ENCODE measurements at regions not wholly inside any gene's neighbourhood (a gene's known extent, or its start where the extent isn't known, plus 50 kb on each side); places are given as distances from the start of the nearest gene placed in this dataset.

DNA sequence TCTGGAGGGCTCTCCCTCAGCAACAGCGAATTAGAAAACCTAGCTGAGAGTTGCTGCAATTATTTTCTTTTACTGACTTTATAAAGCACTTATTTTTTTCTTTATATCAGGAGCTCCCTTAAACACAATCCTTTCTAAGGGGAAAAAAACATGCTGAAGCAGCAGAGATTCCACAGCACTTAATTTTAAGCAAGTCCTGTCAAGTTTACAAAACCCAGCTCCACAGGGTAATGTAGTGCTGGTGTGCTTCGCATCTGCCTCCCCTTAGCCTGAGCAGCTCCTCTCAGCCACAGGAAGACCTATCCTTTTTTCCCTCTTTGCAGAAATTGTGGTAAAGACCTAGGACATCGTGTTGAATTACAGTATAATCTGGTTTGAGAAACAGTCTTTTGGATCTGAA lies 208.1 kb upstream of the SYNDIG1 start:
- no peak for DNase-seq (ENCODE audit: low read depth)

- DNase-seq (ENCODE audit: low read depth) = no peak
Observed at GRCh38 chr20:24257171-24257570, 212.3 kb upstream of the SYNDIG1 start.

DNA sequence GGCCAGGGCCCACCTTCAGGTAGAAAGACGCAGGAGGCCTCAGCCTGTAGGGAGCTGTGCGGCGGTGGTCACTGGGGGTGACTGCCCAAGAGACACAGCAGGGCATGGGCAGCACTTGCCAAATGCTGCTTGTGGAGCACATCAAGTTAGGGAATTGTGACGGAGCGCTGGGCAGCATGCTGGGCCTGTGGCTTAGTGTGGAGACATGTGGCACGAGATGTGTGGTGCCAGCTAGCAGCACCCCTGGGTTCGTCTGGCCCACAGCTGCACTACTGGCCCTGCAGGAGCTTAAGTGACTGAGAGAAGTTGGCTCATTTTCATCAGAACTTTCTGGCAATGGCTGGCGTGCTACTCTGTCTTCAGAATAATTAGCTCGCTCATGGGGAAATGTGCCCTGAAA lies 213.1 kb upstream of the SYNDIG1 start:
- no peak for DNase-seq (ENCODE audit: low read depth)

DNA sequence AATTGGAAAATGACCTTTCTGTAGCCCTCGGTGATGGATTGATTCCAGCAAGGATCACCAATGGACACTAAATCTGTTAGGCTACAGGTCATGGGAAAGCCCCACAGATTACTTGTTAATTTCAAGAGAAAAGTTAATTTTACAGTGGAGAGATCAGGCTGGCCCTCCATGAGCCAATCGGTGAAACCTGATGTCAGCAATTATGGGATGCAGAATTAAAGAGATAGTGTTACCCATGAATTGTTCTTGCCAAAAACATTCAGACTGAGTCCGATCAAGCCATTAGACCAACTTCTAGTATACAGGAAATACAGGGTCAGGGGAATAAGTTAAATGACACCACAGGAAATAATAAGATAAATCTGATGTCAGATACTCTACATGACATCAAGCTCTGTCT lies 214.9 kb upstream of the SYNDIG1 start:
- no peak for DNase-seq (ENCODE audit: low read depth)

DNA sequence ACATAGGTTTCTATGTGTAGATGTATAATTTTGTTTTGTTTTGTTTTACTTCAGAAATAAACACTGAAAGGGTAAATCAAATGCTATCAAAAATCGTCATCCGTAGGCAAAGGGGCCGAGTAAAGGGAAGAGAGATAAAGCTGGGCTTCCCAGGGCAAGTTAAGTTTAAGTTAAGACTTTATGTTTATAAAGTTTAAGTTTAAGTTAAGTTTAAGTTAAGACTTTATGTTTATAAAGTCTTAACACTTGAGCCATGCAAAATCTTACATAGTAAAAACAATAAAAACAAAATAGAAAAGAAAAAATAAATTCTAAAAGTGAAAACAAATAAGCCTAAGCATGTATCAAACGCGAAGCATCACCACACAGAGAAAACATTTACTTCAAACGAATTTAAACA lies 216.1 kb upstream of the SYNDIG1 start:
- no peak for DNase-seq (ENCODE audit: low read depth)

GRCh38 chr20:24245094-24245493 lies 224.3 kb upstream of the SYNDIG1 start:
- DNase-seq (ENCODE audit: low read depth) = no peak

DNA sequence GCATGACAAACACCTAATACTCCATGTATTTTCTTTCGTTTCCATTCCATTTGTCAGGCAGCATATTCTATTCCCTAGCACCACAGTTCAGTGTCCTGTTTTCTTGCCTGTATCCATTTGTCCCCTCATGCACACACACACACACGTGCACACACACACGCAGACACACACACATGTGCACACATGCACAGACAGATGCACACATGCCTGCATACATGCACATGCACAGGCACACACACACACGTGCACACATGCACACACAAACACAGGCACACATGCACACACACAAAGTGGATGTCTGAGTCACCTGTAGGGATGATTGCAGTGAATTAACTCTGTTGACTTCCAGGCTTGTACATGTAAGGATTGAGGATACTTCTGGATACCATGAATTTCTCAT lies 226.7 kb upstream of the SYNDIG1 start:
- DNase-seq (ENCODE audit: low read depth) = no peak

DNA sequence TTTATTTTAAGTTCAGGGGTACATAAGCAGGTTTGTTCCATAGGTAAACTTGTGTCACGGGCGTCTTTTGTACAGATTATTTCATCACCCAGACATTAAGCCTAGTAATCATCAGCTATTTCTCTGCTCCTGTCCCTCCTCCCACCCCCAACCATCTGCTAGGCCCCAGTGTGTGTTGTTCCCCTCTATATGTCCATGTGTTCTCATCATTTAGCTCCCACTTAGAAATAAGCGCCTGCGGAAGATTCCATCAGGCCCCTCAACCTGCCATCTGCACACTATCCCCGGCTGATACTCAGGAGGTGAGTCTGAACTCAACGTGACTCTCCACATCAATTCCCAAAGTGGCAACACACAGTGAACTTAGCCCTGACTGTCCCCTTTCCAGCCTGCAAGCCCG lies 228.0 kb upstream of the SYNDIG1 start:
- no peak for DNase-seq (ENCODE audit: low read depth)

DNA sequence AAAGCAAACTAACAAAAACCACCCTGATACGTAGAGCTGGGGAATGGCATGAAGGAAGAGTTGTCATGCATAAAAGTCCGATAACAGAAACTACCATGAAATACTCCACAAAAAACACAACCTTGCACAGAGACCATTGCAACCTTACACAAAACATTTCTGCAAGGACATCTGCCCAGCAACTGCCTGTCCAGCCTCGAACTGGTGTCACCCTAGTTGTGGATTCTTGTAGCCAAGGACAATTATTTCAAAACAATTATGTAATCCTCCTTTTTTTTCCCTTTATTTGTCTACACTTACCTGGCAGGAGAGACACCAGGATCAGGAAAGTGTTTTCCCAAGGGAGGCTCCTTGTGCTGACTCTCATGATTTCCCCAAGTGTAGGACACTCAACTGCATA lies 232.5 kb upstream of the SYNDIG1 start:
- no peak for DNase-seq (ENCODE audit: low read depth)

DNA sequence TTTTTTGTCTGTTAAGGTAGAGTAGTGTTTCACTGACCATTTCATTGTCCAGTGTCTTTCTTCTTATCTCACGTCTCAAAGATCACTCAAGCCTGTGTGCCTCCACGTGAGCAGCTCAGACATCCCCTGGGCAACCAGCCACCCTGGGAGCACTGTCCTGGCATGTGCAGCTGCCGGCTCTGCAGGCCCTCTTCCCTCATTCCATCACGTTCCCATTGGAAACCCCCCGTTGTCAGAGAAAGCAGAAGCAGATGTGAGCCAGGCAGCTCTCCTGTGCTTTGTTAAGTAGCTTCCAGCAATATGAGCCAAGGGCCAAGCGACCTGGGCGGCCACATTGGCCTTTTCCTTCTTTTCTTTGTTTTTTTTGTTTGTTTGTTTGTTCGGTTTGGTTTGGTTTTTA lies 233.2 kb upstream of the SYNDIG1 start:
- no peak for DNase-seq (ENCODE audit: low read depth)

DNA sequence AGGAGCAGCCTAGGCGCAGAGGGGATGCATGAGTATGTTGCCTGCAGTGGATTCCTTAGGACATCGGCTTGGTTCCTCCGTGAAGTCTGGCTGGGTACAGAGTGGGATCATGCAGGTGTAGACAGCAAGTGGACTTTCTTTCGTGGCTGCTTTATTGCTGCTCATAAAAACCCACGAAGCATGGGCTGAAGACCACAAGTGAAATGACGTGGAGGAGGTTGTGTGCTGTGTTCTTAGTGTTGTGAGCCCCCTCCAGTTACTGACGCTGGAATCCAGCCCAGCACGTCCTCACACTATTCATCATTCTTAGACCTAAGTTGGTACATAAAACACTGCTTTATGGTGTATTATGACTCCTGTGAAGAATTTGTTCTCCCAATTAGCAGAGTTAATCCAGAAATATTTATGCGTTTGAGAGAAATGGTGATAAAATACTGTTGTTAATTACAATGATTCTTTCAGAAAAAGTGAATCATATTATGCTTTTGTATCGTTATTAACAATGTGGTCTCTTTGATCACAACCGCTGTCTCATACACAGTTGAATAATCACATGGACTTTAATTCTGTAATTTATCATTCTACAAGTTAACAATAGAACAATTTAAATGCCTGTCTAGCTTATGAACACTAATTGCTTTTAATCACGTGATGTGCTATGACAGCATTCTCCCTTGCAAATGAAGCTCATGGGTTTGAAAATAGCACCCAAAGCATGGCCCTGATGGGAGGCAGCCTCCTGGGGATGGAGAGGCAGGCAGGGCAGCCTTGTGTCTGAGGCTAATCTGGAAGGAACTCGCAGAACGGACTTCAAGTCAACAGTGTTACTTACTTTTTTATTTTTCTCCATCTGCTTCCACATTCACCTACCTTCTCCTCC lies 233.9 kb upstream of the SYNDIG1 start:
- DNase-seq (ENCODE audit: low read depth) = no peak

DNA sequence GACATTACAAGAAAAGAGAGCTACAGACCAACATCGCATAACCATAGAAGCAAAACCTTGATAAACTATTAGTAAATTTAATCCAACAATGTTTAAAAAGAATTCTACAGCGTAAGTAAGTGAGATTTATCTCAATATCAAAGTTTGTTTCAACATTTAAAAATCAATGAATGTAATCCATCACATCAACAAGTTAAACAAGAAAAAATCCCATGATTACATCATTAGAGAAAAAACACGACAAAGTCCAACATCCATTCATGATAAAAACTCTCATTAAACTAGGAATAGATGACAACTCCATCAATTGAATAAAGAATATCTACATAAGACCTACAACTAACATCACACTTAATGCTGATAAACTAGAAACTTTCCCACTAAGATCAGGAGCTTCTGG lies 239.0 kb upstream of the GGTLC1 start:
- no peak for DNase-seq (ENCODE audit: low read depth)

- no peak for DNase-seq (ENCODE audit: low read depth)
Observed at GRCh38 chr20:24212494-24212893, 223.9 kb upstream of the GGTLC1 start.

GRCh38 chr20:24211972-24212371 lies 223.4 kb upstream of the GGTLC1 start:
- no peak for DNase-seq (ENCODE audit: low read depth)

DNA sequence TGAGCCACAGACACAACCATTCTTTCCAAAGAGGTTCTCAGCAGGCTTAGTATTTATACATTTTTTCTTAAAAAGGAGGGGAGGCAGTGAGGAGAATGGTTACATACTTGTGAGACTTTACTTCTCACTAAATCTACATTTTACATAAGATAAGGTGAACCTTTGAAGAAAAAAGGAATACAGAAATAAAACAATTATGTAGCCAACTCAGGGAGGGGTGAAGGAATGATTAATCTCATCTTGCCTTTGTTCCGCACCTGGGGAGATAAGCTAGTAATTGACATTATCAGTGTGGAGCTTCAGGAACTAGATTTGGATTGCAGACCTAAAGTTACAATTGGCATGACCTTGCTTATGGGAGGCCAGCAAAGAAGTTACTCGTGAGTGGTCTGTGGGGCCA lies 221.8 kb upstream of the GGTLC1 start:
- no peak for DNase-seq (ENCODE audit: low read depth)

GRCh38 chr20:24208652-24209051 lies 220.1 kb upstream of the GGTLC1 start:
- DNase-seq (ENCODE audit: low read depth) = no peak

GRCh38 chr20:24207803-24208300 lies 219.3 kb upstream of the GGTLC1 start:
- DNase-seq (ENCODE audit: low read depth) = no peak

GRCh38 chr20:24206995-24207394 lies 218.4 kb upstream of the GGTLC1 start:
- no peak for DNase-seq (ENCODE audit: low read depth)

DNA sequence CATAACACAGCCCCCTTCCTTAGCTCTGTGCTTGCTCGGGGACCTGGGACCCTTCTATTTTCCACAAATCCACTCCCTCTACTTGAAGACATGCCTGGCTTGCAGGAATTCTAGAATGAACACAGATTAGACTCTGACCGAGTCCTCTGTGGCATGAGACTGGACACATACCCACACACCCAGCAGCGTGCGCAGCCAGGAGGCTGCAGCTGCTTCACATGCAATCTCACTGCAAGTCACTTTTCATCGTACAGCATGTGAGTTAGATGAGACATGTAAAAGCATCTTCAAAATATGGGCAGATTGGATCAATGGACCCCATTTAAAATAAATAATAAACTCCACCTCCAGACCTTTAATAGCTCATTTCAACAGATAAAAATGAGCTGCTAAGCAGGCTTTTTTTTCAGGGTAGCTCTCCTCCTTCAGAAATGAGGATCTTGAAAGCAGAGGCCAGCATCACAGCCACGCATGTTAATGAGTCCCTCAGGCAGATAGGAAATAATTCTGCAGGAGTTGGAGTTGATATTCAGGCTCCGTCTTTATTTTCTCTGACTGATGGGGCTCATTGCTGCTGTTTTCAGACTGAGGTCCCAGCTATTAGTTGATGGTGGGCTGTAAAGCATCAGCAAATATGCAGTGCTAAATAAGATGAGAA lies 215.1 kb upstream of the GGTLC1 start:
- DNase-seq (ENCODE audit: low read depth) = no peak

GRCh38 chr20:24199501-24199900 lies 210.9 kb upstream of the GGTLC1 start:
- DNase-seq (ENCODE audit: low read depth) = no peak

DNA sequence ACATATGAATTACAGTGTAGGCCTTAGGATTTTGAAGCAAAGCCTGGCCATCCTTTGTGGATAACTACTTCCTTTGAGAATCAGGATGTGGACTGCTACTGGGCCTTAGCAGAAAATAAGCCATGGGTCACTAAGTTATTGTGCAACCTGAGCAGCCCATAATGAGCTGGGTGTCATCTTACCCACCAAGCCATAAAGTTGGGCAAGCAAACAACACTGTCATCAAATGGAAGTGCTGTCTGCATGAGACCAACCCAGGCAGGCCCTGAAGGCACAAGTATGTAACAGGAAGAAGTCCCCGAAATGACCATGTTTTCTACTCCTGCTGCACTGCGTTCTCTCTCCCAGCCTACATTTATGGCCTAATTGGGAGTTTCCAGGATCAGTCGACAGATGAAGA lies 205.6 kb upstream of the GGTLC1 start:
- DNase-seq (ENCODE audit: low read depth) = no peak

GRCh38 chr20:24190905-24191304 lies 202.3 kb upstream of the GGTLC1 start:
- no peak for DNase-seq (ENCODE audit: low read depth)

GRCh38 chr20:24185791-24186190 lies 197.2 kb upstream of the GGTLC1 start:
- no peak for DNase-seq (ENCODE audit: low read depth)

- DNase-seq (ENCODE audit: low read depth) = no peak
Observed at GRCh38 chr20:24181151-24181550, 192.6 kb upstream of the GGTLC1 start.
